ENCODE measurements at regions not wholly inside any gene's neighbourhood (a gene's known extent, or its start where the extent isn't known, plus 50 kb on each side); places are given as distances from the start of the nearest gene placed in this dataset.

DNA sequence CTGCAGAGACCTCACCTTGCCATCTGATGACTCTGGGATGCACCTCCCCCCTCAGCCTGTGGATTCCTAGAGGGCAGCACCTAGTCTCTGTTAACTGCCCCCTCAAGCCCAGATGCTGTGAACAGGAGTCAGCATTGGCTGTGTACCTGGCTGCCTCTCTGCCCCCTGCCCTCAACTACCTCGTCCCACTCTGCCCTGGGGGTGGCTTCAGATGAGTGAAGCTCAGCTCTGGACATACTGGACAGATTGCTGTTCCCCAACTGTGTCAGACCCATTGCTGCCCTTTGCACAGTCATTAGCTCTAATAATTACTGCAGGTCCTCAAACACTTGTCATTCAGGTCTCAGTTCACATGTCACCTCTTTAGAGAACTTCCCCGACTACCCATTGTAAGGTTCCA lies 182.1 kb upstream of the TSHZ3 start:
- no peak for TF ChIP-seq POLR2AphosphoS5 (IDR thresholded peaks at IDR 0.05; ENCODE audit: low read depth)
- H3K27ac ChIP-seq (replicated peaks): no peak overlapping the region
- H3K27me3 ChIP-seq (ENCODE audit: insufficient read depth, poor library complexity, severe bottlenecking): no peaks in the 10 kb centered on the region
- no peak overlapping the region for H3K4me3 ChIP-seq (replicated peaks; ENCODE audit: insufficient read depth, low read length)
- no peak for DNase-seq (ENCODE audit: low read depth in 1 of 2, low spot score in 1 of 2)

- DNase-seq (ENCODE audit: low read depth in 1 of 2, low spot score in 1 of 2): no peak
- TF ChIP-seq GABPA (IDR thresholded peaks at IDR 0.05; ENCODE audit: low read depth) (no peak), SPI1 (IDR thresholded peaks at IDR 0.05; ENCODE audit: borderline replicate concordance, low read depth) (no peak), CTCF (IDR thresholded peaks at IDR 0.05; ENCODE audit: insufficient read depth, low read length) (no peak), POLR2AphosphoS5 (IDR thresholded peaks at IDR 0.05; ENCODE audit: low read depth) (no peak), REST (IDR thresholded peaks at IDR 0.05; ENCODE audit: insufficient replicate concordance, low read depth) (no peak)
Measured at GRCh38 chr19:31532034-31532433, 182.8 kb upstream of the TSHZ3 start.

GRCh38 chr19:31533114-31533513 lies 183.9 kb upstream of the TSHZ3 start:
- no peak overlapping the region for H3K4me3 ChIP-seq (replicated peaks; ENCODE audit: insufficient read depth, low read length)
- TF ChIP-seq REST (IDR thresholded peaks at IDR 0.05; ENCODE audit: insufficient replicate concordance, low read depth): no peak
- no peak for TF ChIP-seq CTCF (IDR thresholded peaks at IDR 0.05; ENCODE audit: insufficient read depth, low read length)
- no peak for TF ChIP-seq GABPA (IDR thresholded peaks at IDR 0.05; ENCODE audit: low read depth)
- no peak overlapping the region for H3K27ac ChIP-seq (replicated peaks)
- no peaks in the 10 kb centered on the region for H3K27me3 ChIP-seq (ENCODE audit: insufficient read depth, poor library complexity, severe bottlenecking)
- no peak for DNase-seq (ENCODE audit: low read depth in 1 of 2, low spot score in 1 of 2)

More at GRCh38 chr19:31532034-31532433, 182.8 kb upstream of the TSHZ3 start:
- Histone ChIP-seq H3K4me3 (replicated peaks; ENCODE audit: insufficient read depth, low read length) (no peak overlapping the region), H3K27me3 (ENCODE audit: insufficient read depth, poor library complexity, severe bottlenecking) (no peaks in the 10 kb centered on the region), H3K27ac (replicated peaks) (no peak overlapping the region)

GRCh38 chr19:31534231-31534630 lies 185.0 kb upstream of the TSHZ3 start:
- no peak overlapping the region for H3K27ac ChIP-seq (replicated peaks)
- no peak overlapping the region for H3K4me3 ChIP-seq (replicated peaks; ENCODE audit: insufficient read depth, low read length)
- DNase-seq (ENCODE audit: low read depth in 1 of 2, low spot score in 1 of 2): no peak
- no peaks in the 10 kb centered on the region for H3K27me3 ChIP-seq (ENCODE audit: insufficient read depth, poor library complexity, severe bottlenecking)
- no peak for TF ChIP-seq REST (IDR thresholded peaks at IDR 0.05; ENCODE audit: insufficient replicate concordance, low read depth)
- TF ChIP-seq POLR2AphosphoS5 (IDR thresholded peaks at IDR 0.05; ENCODE audit: low read depth): no peak
- TF ChIP-seq SPI1 (IDR thresholded peaks at IDR 0.05; ENCODE audit: borderline replicate concordance, low read depth): no peak

Data from HL-60 (cell line).